OCI-LY3 (cell line): ENCODE measurements at regions not wholly inside any gene's neighbourhood (a gene's known extent, or its start where the extent isn't known, plus 50 kb on each side); places are given as distances from the start of the nearest gene placed in this dataset.

ENCODE experiments used
- CTCF ChIP-seq: fragments of 200-600, 300-600 bp; sonication (generic); IDR thresholded peaks from 2 replicates; pipeline ENCODE4 v1.5.1; 2014; ENCODE audit warnings: antibody characterized with exemption, low read length, low read depth
- EZH2phosphoT487 ChIP-seq: fragments of 200-600 bp; shearing (Covaris generic); IDR thresholded peaks from 2 replicates; pipeline ENCODE4 v1.6.1; 2018; ENCODE audit warnings: antibody characterized with exemption, mixed run types, low read depth

GRCh38 chr2:226583715-226584114, 215.9 kb downstream of the IRS1 start:
- TF ChIP-seq CTCF (no peak), EZH2phosphoT487 (no peak)
